HG02571 (cell line): ENCODE measurements at regions not wholly inside any gene's neighbourhood (a gene's known extent, or its start where the extent isn't known, plus 50 kb on each side); places are given as distances from the start of the nearest gene placed in this dataset.
"Not testable (repeated sequence)": the region's sequence is repeated elsewhere in the genome, so short reads cannot be mapped to it uniquely, and the experiment has no call there.

Experiments used
- ATAC-seq: cut with Tn5 transposase; IDR thresholded peaks from one replicate; pipeline ENCODE4 v1.9.1; 2021; ENCODE audit warnings: mild to moderate bottlenecking, moderate library complexity; ENCODE audit not compliant: unreplicated experiment

DNA sequence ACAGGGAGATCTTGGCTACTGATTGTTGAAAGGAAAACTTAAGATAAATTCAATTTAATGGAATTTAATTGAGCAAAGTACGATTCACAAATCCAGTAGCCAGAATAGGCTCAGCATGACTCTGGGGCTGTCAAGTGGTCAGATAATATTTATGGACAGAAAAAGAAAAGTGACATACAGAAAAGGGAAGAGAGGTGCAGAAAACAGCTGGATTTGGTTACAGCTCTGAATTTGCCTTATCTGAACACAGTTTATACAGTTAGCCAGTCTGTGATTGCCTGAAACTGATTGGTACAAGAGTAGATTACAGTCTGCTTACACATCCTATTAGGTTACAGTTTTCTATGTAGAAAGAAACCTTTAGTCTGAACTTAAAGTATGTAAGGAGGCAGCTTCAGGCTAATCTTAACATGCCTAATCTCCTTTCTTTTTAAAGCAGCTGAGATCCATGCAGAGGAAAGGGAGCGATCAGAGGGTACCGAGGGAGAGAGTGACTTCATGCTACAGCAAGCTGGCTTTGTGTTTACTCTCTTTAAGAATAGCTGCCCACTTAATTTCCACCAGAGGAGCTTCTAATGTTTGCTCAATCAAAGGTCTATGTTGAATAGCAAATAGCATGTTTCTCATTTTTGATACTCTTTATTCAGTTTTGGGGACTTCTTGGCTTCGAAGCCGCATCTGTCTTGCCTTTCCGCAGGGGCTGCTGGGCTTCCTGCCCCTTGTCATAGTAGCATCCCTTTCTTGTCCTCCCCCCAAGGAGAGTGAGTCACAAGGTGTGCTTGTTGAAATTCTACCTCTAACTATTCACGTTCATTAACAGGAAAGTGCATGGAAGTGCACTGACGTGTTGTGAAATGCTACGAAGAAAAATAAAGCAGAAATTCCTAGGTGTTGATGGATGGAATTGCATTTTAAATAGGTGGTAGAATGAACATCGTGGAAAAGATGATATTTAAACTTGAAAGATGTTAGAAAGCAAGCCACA, 761.2 kb downstream of the TAF11L14 start:
- ATAC-seq, result no peak

DNA sequence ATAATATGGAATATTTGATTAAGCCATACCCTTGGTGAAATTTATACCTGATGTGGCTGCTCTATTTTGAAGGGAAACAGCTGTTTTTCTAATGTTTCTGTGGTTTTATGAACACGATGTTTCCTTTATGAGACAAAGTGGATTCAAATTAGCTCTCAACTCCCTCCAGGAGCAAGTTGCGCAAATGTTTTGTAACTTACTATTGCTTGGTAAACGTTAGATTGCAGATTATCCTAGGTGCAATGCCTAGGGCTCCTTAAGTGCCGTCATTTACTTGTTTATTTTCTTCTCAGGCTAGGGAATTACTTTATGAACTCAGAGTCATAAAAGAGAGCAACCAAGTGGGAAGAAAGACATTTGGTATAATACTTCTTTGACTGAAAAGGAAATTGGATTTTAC, 763.1 kb downstream of the TAF11L14 start:
- no peak for ATAC-seq

DNA sequence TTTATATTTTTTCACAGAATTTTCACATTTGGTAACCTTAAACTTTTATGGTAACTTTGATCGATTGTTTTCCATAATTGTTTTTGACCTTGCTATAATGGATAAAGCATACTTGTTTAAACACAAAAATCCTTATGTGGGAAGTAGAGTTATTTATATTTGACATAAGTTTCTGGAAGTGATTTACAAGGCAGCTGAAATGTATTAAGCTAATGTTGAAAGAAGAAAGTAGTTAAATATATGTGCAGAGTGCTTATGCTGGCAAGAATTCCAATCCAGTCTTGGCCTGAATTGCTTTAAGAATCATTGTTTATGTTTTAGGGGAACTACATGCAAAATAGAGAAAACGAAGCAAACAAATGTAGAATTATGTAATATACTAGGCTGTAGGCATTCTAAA, 763.6 kb downstream of the TAF11L14 start:
- no peak for ATAC-seq

DNA sequence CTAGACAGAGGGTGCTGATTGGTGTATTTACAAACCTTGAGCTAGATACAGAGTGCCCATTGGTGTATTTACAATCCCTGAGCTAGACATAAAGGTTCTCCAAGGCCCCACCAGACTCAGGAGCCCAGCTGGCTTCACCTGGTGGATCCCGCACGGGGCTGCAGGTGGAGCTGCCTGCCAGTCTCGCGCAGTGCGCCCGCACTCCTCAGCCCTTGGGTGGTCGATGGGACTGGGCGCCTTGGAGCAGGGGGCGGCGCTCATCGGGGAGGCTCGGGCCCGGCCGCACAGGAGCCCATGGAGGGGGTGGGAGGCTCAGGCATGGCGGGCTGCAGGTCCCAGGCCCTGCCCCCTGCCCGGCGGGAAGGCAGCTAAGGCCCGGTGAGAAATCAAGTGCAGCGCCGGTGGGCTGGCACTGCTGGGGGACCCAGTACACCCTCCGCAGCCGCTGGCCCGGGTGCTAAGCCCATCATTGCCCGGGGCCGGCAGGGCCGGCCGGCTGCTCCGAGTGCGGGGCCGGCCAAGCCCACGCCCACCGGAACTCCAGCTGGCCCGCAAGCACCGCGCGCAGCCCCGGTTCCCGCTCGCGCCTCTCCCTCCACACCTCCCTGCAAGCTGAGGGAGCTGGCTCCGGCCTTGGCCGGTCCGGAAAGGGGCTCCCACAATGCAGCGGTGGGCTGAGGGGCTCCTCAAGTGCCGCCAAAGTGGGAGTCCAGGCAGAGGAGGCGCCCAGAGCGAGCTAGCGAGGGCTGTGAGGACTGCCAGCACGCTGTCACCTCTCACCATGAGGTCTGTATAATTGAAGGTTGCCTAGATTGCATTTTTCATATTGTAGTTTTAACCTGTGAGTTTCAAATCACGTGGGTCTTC, 765.4 kb downstream of the TAF11L14 start:
- not testable (repeated sequence) for ATAC-seq

DNA sequence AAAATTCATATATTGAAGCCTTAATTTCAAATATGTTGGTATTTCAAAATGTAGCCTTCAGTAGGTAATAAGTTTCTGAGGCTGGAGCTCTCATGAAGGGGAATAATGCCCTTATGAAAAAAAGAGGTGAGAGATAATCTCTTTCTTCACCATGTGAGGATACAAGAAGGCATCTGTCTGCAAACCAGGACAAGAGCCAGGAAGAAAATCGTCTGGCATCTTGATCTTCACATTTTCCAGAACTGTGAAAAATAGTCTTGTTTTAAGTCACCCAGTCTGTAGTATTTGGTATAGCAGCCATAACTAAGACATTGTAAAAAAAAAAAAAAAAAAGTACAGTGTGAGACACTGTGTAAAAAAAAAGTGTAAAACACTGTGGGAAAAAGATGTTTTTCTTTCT, 768.9 kb downstream of the TAF11L14 start:
- ATAC-seq, result no peak

DNA sequence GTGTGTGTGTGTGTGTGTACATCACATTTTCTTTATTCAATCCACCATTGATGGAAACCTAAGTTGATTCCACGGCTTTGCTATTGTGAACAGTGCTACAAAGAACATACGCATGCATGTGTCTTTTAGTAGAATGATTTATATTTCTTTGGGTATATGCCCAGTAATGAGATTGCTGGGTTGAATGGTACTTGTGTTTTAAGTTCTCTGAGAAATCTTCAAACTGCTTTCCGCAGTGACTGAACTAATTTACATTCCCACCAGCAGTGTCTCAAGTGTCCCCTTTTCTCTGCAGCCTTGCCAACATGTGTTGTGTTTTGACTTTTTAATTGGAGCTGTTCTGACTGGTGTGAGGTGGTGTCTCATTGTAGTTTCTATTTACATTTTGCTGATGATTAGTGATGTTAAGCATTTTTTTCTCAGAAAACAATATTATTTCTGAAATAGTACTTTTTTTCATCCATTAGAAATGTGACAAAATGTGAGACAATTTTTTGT, 769.7 kb downstream of the TAF11L14 start:
- no peak for ATAC-seq

DNA sequence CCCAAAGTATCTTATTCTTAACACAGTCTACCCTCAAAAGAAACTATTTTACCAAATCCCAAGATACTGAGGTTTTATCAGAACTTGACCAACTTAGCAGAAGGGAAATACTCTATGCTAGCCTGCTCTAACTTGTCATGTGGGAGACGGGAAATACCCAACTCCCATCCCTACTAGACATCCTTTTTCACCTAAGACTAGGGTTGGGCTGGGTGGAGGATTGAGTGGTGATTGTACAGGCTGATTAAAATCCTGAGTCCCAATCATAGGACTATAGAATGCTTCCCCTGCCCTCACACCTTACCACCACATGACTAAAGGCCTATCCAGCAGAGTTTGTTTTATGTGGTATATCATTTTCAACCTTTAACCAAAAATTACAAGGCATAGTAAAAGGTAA, 786.5 kb downstream of the TAF11L14 start:
- no peak for ATAC-seq

DNA sequence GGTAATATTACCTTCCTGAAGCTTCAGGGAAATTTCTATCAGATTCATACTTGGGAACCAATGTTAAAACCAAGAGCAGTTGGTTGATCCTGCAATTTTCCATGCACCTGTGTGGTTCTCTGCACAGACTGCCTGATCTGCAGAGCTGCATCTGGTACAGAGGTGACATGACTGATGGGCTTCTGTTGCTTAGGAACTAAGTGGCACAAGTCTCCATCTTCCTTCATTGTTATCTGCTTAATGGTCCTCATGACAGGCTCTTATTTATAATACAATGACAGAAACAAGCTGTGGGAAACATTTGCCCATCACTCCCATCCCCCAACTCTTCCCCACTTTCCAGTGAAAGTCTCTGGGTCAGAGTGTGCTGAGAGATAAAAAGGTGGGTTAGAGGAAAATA, 799.1 kb downstream of the TAF11L14 start:
- ATAC-seq, result no peak

DNA sequence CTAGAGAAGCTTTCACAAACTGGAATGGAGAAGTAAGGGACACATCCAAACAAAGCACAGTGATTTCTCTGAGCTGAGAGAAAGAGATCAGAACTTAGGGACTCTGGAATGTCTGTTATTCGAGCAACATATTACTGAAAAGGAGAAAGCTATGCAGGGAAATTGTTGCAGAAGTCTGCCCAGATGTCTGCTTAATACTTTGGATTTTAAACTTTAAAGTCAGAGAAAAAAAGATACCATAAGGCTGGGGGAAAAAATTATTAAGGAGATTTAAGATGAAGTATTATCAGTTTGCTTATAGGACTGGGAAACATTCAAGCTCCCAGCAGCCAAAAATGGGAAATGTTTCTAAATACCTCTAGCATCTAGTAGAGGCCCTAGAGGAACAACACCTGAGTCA, 803.9 kb downstream of the TAF11L14 start:
- no peak for ATAC-seq

DNA sequence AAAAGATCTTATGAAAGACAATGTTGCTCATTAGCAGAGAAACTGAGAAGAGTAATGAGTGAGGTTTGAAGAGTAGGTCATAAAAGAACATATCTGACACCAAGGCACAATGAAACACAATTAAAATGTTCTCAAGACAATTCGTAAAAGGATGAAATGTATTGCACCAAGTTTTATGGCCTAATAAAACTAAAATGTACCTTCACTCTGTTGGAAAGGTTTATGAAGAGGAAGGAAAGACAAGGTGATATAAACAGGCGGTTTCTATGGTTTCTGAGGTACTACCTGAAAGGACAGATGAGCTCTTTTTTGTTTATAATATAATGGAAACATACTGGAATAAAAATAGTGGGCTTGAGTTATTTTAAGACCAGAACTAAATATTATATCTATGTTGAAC, 821.3 kb downstream of the TAF11L14 start:
- ATAC-seq, result no peak

DNA sequence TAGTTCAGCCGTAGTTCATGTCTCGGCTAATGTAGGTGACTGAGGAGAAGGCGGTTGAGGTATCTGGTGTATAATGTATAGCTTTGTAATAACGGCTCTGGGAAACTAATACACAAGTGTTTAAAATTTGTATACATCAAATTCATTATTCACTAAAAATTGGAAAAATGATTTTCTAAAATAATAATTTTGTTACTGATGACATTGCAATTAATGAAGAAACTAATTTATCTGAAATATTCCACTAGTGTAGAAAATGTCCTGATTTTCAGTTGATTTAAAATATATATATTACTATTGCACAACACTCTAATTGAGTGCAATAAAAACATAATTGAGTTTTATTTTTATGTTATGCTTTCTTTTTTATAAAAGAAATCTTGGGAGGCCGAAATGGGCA, 823.0 kb downstream of the TAF11L14 start:
- ATAC-seq, result no peak

DNA sequence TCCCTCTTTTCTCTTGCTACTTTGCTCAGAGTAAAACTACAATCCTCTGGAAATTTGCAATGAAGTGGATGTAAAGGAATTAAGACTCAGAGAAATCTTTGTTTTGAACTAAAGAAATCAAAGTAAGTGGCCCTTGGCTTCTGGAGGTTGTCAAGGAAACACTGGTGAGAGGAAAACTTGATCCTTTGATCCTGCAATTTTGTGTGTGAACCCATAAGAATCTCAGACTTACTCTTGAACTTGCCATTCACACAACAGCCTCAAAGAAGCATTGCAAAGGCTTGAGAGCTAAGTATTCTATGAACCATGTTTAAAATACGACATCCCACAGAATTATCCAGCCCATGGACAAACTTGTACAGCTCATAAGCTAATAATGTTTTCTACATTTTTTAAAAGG, 827.5 kb downstream of the TAF11L14 start:
- ATAC-seq, result no peak

DNA sequence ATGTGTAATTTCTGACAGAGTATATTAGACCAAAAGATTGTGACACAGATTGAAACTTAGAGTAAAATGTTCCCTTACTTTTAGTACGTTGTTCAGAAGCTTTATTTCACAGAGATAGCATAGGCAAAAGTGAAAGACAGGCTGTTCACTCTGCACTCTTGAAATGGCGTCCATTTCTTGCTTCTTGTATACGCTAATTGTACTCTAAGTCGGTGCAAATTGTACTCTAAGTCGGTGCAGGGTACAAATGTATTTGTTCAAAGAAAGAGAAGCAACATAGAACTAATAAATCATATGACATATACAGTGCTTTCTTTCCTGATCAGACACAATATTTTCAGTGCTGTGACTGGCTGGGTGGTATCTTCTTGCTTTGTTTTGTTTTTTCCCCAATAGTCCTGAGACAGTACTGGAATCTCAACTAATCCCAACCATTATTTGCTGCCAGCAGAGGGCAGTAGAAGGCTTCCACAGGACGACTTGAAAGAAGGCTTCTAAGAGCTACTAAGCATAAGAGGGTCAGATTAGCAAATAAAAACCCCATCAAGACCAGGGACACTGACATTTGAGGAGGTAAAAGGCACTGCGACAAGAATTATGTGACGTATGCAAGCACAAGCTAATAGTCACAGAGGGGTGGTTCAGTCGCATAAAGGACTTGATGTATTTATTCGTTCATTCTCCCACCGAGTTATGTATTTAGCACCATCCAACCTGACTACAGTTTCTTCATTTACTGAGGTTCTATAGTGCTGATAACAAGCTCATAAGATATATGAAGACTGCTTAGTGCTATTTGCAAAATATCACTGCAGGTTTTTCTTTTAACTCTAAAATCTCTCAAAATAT, 831.8 kb downstream of the TAF11L14 start:
- peak; percentile 90 for ATAC-seq

DNA sequence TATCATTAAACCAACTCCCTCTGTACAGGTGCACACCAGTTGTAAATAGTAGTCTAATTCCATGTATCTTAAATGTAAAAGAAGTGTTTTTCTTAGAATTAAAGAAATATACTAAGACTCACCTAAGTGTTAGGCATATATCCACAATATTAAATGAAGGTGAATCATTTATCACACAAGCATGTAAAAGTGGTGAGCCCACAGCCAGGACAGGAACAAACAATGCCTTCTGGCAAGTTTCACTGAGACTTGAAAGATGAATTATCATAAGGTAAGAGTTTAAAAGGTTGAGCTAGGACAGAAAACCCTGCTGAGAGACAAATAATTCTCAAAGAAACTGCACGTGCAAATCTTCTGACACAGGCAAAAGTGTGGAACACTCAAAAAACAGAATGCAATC, 832.5 kb downstream of the TAF11L14 start:
- ATAC-seq, result no peak

DNA sequence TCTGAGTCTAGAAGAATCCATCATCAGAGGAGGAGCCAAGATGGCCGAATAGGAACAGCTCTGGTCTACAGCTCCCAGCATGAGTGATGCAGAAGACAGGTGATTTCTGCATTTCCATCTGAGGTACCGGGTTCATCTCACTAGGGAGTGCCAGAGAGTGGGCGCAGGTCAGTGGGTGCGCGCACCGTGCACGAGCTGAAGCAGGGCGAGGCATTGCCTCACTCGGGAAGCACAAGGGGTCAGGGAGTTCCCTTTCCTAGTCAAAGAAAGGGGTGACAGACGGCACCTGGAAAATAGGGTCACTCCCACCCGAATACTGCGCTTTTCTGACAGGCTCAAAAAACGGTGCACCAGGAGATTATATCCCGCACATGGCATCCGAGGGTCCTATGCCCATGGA, 837.5 kb downstream of the TAF11L14 start:
- ATAC-seq, result not testable (repeated sequence)

DNA sequence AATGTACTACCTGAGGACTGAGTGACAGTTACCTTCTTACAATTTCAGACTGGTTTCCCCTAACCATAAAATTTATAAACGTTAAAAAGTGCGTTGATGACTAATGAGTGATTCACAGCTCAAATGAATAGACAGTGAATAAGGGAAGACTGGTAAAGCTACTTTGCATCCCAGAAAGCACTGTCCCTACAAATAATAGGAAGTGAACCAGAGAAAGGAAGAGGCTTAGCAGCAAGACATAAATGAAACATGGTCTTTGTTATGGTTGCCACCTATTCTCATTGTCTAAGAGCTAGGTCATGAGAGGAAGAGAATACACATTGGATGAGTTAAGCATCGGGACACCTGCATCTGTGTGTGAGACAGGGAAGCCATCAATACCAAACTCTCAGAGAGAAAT, 849.2 kb downstream of the TAF11L14 start:
- ATAC-seq, result no peak

DNA sequence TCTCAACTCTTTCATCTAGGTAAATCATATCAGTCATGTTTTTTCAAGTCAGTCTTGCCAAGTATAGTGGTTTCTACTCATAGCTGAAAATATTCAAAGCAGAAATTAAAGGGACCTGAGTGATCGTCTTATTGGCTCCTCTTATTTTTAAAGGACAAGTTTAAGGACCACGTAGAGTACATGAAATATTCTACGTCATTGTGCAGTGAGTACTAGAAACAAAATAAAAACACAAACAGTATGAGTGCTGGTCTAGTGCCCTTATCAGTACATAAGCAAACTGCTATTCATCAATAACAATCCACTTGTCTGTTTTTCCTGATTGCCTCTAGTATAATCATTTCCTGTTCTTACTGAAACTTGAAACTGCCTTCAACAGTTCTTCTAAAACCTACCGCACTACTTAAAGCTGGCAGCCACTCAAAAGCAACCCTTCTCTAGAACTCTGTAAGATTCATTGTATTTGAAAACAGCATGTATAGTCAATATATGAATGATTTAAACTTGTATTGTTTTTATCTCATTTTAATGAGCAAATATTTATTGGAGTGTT, 853.7 kb downstream of the TAF11L14 start:
- no peak for ATAC-seq

DNA sequence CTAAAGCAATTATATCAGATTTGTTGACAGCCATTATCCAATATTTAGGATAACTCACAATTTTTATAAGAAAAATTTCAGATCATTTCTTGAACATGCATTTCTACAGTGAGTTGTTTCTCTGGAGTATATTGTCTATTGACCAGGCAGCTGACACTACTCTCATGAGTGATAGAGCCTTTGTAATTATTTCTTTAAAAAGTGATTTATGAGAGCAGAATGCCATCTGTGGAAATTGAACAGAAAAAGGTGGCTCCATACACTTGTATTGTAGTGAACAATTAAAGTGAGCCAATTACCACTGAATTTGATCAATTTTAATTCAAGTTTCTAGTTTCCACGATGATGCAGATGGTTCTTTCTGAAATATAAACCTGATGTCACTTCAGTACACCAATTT, 855.4 kb downstream of the TAF11L14 start:
- ATAC-seq, result no peak

DNA sequence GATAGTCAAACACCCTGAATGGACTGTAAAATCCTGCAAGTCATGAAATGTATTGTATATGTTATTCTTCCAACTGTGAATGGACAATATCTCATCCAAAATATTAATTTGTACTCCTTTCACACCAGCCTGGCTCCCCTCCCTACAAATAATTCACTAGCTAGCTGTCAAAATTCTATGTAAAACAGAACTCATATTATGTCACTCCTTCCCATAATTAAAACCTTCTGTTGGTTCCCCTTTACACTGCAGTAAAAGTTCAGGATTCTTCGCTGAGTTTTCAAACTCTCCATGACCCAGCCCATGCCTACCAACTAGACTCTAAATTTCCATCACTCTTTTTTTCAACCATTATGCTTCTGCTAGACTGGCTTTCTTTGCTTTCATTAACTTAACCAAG, 857.1 kb downstream of the TAF11L14 start:
- no peak for ATAC-seq

DNA sequence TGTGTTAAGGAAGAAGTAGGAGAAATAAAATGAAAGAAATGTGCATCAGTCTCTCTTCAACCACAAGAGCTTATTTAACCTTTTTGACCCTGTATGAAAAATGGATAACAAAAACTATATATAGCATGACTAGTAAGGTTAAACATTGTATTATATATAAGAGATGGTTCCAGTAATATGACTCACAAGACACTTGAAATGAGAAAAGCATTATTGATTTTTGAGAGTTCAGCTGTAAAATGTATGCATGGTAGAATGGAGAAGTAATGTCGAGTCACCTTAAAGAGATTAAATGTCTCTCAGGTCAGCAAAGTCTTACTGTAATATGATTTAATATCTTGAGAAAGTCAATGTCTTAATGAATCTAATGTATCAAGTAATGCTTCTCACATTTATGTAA, 860.9 kb downstream of the TAF11L14 start:
- no peak for ATAC-seq
